GM12874 (cell line): ENCODE measurements at regions not wholly inside any gene's neighbourhood (a gene's known extent, or its start where the extent isn't known, plus 50 kb on each side); places are given as distances from the start of the nearest gene placed in this dataset.

Source experiments
- CTCF ChIP-seq: IDR thresholded peaks from 2 replicates; pipeline ENCODE4 v1.5.1; 2011; ENCODE audit warnings: low read depth, mild to moderate bottlenecking, control low read depth, low read length, moderate library complexity; ENCODE audit not compliant: insufficient read depth

DNA sequence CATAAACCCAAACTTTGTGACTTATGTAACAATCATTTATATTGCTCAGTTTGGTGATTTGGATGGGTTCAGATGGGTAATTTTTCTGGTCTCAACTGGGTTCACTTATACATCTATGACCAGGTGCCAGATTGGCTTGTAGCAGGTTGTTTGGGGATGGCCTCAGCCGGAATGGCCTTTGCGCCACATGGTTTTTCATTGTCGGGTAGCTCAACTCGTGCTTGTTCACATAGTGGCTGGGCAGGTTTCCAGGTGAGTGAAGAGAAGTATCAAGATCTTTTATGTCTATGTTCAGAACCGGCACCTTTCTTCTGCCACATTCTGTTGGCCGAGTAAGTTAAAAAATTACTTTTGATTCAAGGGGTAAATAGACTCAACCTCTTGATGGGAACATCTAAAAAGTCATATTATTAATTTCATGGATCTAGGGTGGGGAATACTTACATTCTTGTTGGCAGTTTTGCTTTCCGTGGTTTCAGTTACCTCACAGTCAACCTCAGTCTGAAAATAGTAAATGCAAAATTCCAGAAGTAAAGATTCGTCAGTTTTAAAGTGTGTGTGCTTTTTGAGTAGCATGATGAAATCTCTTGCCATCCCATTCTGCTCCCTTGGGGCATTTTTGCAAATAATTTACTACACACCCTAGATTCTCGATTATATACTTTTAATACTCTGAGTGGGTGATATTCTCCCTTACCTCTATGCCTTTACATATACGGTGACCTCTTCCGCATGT lies 745.7 kb upstream of the CCDC54 start:
- TF ChIP-seq CTCF = no peak

DNA sequence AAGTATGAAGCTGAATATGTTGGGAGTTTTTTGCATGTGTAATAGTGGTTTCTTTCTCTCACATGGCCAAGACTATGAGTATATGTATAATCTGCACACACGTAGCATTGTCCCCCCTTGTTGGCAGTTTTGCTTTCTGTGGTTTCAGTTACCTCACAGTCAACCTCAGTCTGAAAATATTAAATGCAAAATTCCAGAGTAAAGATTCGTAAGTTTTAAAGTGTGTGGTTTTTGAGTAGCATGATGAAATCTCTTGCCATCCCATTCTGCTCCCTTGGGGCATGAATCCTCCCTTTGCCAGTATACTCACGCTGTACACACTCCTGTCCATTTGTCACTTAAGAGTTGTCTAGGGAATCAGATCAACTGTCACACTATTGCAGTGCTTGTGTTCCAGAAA lies 742.0 kb upstream of the CCDC54 start:
- no peak for TF ChIP-seq CTCF

DNA sequence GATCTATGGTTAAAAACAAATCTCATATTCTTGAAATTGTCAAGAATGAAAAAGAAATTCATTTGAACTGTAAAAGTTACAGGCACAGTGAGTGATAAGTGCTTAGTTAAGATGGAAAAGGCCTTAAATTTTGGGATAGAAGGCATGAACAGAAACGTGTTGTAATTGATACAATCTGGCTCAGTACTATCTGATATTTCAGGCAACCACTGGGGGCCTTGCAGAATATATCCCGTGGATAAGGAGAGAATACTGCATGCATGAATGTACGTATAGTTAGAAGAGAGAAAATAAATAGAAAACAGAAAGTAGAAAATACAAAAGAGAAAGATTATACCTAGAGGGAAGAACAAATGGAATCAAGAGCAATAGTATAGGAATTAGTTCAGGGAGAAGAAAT lies 741.4 kb upstream of the CCDC54 start:
- no peak for TF ChIP-seq CTCF

DNA sequence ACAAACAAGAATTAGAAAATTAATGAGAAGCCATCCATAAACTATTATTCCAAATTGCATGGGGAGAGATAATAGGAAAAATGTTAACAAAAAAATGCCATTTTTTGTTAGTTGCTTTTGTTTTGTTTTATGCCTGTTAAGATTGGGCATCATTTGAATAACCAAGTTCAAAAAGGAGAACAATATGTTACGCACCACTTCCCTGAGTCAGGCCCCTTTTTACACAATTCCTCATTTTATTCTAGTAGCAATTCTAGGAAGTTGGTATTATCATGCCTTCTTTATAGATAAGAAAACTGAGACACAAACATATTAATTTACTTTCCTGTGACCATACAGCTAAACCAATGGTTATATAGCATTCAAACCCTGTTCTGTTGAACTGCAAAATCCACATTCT lies 736.9 kb upstream of the CCDC54 start:
- no peak for TF ChIP-seq CTCF

- TF ChIP-seq CTCF = no peak
Measured at GRCh38 chr3:106642161-106642560, 735.1 kb upstream of the CCDC54 start.

DNA sequence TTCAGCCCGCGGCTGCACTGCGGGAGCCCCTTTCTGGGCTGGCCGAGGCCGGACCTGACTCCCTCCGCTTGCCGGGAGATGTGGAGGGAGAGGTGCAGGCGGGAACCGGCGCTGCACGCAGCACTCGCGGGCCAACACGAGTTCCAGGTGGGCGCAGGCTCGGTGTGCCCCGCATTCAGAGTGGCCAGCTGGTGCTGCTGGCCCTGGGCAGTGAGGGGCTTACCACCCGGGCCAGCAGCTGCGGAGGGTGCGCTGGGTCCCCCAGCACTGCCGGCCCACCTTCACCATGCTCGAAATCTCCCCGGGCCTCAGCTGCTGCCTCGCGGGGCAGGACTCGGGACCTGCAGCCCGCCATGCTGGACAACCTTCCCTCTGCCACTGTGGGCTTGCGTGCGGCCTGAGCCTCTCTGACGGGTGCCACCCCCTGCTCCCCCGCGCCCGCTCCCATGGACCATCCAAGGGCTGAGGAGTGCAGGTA lies 733.5 kb upstream of the CCDC54 start:
- no peak for TF ChIP-seq CTCF

DNA sequence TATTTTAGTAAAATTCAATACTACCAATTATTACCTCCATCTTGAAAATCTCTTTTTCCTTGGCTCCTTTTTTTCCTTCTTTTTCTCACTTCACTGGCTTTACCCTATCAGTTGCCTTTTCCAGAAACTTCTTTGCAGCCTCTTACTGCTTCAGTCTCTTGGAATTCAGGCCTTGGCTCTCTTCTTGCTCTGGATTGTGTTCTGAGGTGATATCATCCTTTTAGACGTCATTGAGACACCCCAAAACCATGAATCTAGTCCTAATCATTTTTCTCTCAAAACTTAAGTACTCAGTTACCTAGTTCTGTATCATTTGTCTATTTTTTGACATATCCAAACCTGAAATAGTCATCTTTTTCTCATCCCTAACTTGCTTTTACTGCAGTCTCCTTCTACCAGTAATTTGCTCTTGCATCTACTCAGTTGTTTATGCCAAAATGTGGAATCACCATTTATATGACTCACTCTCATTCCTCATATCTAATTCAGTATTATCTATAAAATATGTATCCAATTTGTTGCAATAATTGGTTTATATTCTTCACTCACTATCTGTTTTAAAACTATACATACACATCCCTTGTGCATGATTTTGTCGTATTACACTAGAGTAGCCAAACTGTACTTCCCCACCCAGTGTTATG lies 703.2 kb upstream of the CCDC54 start:
- TF ChIP-seq CTCF = no peak
